A673 (cell line): ENCODE measurements at regions not wholly inside any gene's neighbourhood (a gene's known extent, or its start where the extent isn't known, plus 50 kb on each side); places are given as distances from the start of the nearest gene placed in this dataset.

Source experiments
- BruUV-seq: library from RNA; stranded (reverse); fragments of 400-500 nt; replicated peaks from 2 replicates; lab custom pipeline; 2021; lab: Mats Ljungman, UMichigan
- CTCF ChIA-PET: fragments of 300-600 bp; sonication (Branson Sonifier 250); formaldehyde crosslinking; loops from one replicate; lab custom pipeline; 2022; ENCODE audit warnings: antibody characterized with exemption; lab: Charles Lee
- POLR2A ChIA-PET: fragments of 300-600 bp; sonication (Branson Sonifier 250); formaldehyde crosslinking; loops from one replicate; lab custom pipeline; 2022; ENCODE audit warnings: antibody characterized with exemption; ENCODE audit not compliant: low non-redundant PET; lab: Charles Lee
- DNase-seq: peaks from one replicate; pipeline ENCODE4 v3.0.0-alpha.2; 2015; ENCODE audit warnings: low spot score
- H3K27ac ChIP-seq: fragments of 200-600 bp; sonication (generic); 2 replicates; pipeline ENCODE4 v1.5.1; 2016; ENCODE audit warnings: mixed run types, low read depth, mild to moderate bottlenecking, mixed read lengths, antibody characterized with exemption, low read length; ENCODE audit not compliant: poor library complexity, severe bottlenecking
- H3K27me3 ChIP-seq: fragments of 200-600 bp; sonication (generic); replicated peaks from 2 replicates; pipeline ENCODE4 v1.6.1; 2017; ENCODE audit warnings: mixed run types, low read depth, mild to moderate bottlenecking, mixed read lengths, antibody characterized with exemption, low read length; ENCODE audit not compliant: insufficient read depth, poor library complexity
- H3K36me3 ChIP-seq: fragments of 200-600 bp; sonication (generic); 2 replicates; pipeline ENCODE4 v1.6.1; 2016; ENCODE audit warnings: mixed run types, mild to moderate bottlenecking, mixed read lengths, antibody characterized with exemption, low read length; ENCODE audit not compliant: insufficient read depth, poor library complexity, severe bottlenecking
- H3K4me1 ChIP-seq: fragments of 200-600 bp; sonication (generic); 2 replicates; pipeline ENCODE4 v1.6.1; 2017; ENCODE audit warnings: mixed run types, mild to moderate bottlenecking, mixed read lengths, antibody characterized with exemption, low read length; ENCODE audit not compliant: insufficient read depth, poor library complexity, severe bottlenecking
- H3K4me3 ChIP-seq: fragments of 200-600 bp; sonication (generic); 2 replicates; pipeline ENCODE4 v1.5.1; 2016; ENCODE audit warnings: low read depth, mixed run types, mild to moderate bottlenecking, mixed read lengths, low read length; ENCODE audit not compliant: poor library complexity, severe bottlenecking
- H3K9me3 ChIP-seq: fragments of 200-600 bp; sonication (generic); 2 replicates; pipeline ENCODE4 v1.6.1; 2016; ENCODE audit warnings: mixed run types, low read depth, mild to moderate bottlenecking, mixed read lengths, antibody characterized with exemption, low read length; ENCODE audit not compliant: poor library complexity, severe bottlenecking
- CTCF ChIP-seq: fragments of 300-800, 200-600 bp; sonication (generic); conservative IDR thresholded peaks from 2 replicates; pipeline ENCODE4 v1.5.1; 2017; ENCODE audit warnings: low read depth, mild to moderate bottlenecking, antibody characterized with exemption, low read length, moderate library complexity, mixed read lengths
- EZH2 ChIP-seq: fragments of 200-600 bp; sonication (generic); IDR thresholded peaks from 2 replicates; pipeline ENCODE4 v1.6.1; 2017; ENCODE audit warnings: borderline replicate concordance, low read depth, mild to moderate bottlenecking, mixed read lengths, antibody characterized with exemption, low read length; ENCODE audit not compliant: poor library complexity, severe bottlenecking
- intact Hi-C: fragments of 100-400 bp; cut with micrococcal nuclease; formaldehyde crosslinking; loops from one replicate; pipeline ENCODE4 v1.10.0; 2022; ENCODE audit not compliant: unreplicated experiment

- CTCF ChIA-PET, result no interaction called here
- intact Hi-C loops, result no loop called here
Observed at GRCh38 chr17:63289931-63290330, 156.2 kb downstream of the CYB561 start.

GRCh38 chr17:63290351-63290750 is 155.8 kb downstream of the CYB561 start:
- Histone ChIP-seq H3K4me1 (no peaks in the 10 kb centered on the region), H3K36me3 (no peaks in the 10 kb centered on the region), H3K27me3 (no peaks in the 10 kb centered on the region), H3K9me3 (peaks cover 16% of the 10 kb centered on the region), H3K27ac (no peak overlapping the region), H3K4me3 (no peak overlapping the region)
- intact Hi-C loops, result no loop called here
- BruUV-seq, result no TSS peak
- CTCF ChIA-PET, result no interaction called here
- POLR2A ChIA-PET, result no interaction called here
- DNase-seq, result no peak
- TF ChIP-seq EZH2 (no peak), CTCF (no peak)

More at GRCh38 chr17:63289931-63290330, 156.2 kb downstream of the CYB561 start:
- H3K4me1 ChIP-seq, result no peaks in the 10 kb centered on the region
- no peaks in the 10 kb centered on the region for H3K27me3 ChIP-seq
- no peak for DNase-seq
- peaks cover 16% of the 10 kb centered on the region for H3K9me3 ChIP-seq
- H3K36me3 ChIP-seq, result no peaks in the 10 kb centered on the region
- BruUV-seq, result no TSS peak
- no peak for TF ChIP-seq CTCF
- no peak for TF ChIP-seq EZH2
- no peak overlapping the region for H3K27ac ChIP-seq
- no peak overlapping the region for H3K4me3 ChIP-seq
- POLR2A ChIA-PET, result no interaction called here

- CTCF ChIA-PET, result no interaction called here
Observed at GRCh38 chr17:63290784-63291183, 155.3 kb downstream of the CYB561 start.

More at GRCh38 chr17:63290784-63291183, 155.3 kb downstream of the CYB561 start:
- Histone ChIP-seq H3K4me3 (no peak overlapping the region), H3K9me3 (peaks cover 13% of the 10 kb centered on the region), H3K36me3 (no peaks in the 10 kb centered on the region), H3K27ac (no peak overlapping the region), H3K4me1 (no peaks in the 10 kb centered on the region), H3K27me3 (no peaks in the 10 kb centered on the region)
- TF ChIP-seq CTCF, result no peak
- TF ChIP-seq EZH2, result no peak
- no TSS peak for BruUV-seq
- intact Hi-C loops, result no loop called here
- POLR2A ChIA-PET, result no interaction called here
- DNase-seq, result no peak
